Epithelial cell of proximal tubule (primary cell): ENCODE measurements at regions not wholly inside any gene's neighbourhood (a gene's known extent, or its start where the extent isn't known, plus 50 kb on each side); places are given as distances from the start of the nearest gene placed in this dataset.

Experiments used
- DNase-seq: peaks from one replicate; pipeline ENCODE4 v3.0.0-alpha.2; 2011; ENCODE audit warnings: low read depth
- H3K4me3 ChIP-seq: 2 replicates; pipeline ENCODE4 v1.5.1; 2011; ENCODE audit warnings: low read depth, mild to moderate bottlenecking, low read length
- TF ChIP-seq, protein P1 (sequence below): conservative IDR thresholded peaks from 2 replicates; pipeline ENCODE4 v1.5.1; 2012; ENCODE audit warnings: low read depth, mild to moderate bottlenecking, low read length

- H3K4me3 ChIP-seq: no peak overlapping the region
- no peak for DNase-seq
- TF ChIP-seq, protein P1, sequence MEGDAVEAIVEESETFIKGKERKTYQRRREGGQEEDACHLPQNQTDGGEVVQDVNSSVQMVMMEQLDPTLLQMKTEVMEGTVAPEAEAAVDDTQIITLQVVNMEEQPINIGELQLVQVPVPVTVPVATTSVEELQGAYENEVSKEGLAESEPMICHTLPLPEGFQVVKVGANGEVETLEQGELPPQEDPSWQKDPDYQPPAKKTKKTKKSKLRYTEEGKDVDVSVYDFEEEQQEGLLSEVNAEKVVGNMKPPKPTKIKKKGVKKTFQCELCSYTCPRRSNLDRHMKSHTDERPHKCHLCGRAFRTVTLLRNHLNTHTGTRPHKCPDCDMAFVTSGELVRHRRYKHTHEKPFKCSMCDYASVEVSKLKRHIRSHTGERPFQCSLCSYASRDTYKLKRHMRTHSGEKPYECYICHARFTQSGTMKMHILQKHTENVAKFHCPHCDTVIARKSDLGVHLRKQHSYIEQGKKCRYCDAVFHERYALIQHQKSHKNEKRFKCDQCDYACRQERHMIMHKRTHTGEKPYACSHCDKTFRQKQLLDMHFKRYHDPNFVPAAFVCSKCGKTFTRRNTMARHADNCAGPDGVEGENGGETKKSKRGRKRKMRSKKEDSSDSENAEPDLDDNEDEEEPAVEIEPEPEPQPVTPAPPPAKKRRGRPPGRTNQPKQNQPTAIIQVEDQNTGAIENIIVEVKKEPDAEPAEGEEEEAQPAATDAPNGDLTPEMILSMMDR: no peak
These were observed 169.1 kb downstream of the FAM43A start for GRCh38 chr3:194854659-194855390.

GRCh38 chr3:194856296-194856695 is 170.6 kb downstream of the FAM43A start:
- no peak for DNase-seq
- TF ChIP-seq, protein P1: no peak
- no peak overlapping the region for H3K4me3 ChIP-seq

DNA sequence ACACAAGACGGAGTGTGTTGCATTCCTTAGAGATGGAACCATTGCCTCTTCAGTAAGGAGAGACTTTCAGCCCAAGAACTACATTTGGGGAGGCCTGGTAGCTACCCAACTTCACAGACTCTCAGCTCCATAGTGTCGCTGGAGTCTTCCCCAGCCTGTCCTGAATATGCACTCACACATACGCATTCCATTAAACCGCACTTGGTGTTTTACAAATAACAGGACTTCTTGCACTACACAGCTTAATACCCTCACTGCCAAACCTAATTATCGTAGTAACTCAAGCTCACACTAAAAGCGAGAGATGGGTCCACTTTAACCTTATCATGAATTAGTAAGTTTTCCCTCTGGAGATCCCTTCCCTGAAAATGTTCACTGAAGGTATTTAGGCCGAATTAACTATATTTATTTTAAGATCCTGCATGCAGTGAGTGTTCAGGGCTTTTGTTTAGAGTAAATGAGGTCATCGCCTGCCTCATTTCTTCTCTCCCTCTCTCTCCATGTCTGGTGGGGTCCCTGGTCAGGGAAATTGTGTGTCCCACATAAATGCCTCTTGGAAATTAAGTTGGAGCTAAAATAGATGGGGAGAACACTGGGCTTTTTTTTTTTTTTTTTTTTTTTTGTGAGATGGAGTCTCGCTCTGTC is 171.9 kb downstream of the FAM43A start:
- no peak overlapping the region for H3K4me3 ChIP-seq
- TF ChIP-seq, protein P1: no peak
- DNase-seq: no peak

GRCh38 chr3:194858382-194858781 is 172.7 kb downstream of the FAM43A start:
- TF ChIP-seq, protein P1: no peak
- H3K4me3 ChIP-seq: no peak overlapping the region
- no peak for DNase-seq

- H3K4me3 ChIP-seq: no peak overlapping the region
- DNase-seq: no peak
- TF ChIP-seq, protein P1: no peak
These were observed 175.0 kb downstream of the FAM43A start for GRCh38 chr3:194860725-194861124.

DNA sequence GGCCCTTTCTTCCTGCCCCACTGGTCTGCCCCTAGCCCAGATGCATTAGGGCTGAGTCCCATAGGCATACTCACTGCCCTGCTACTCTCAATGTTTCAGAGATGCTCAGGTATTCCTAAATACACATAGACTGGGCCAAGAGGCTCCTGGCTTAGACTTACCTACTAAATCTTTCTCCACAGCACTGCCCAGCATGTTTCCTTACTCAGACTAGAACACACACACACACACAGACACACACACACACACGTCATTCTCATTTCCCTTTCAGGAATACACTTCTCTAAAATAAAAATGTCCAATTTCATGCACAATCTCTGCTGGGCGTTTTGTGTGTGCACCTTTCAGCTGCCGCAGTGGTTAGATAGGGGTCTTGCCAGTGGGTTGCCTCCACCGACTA is 175.7 kb downstream of the FAM43A start:
- DNase-seq: no peak
- H3K4me3 ChIP-seq: no peak overlapping the region
- TF ChIP-seq, protein P1: no peak

DNA sequence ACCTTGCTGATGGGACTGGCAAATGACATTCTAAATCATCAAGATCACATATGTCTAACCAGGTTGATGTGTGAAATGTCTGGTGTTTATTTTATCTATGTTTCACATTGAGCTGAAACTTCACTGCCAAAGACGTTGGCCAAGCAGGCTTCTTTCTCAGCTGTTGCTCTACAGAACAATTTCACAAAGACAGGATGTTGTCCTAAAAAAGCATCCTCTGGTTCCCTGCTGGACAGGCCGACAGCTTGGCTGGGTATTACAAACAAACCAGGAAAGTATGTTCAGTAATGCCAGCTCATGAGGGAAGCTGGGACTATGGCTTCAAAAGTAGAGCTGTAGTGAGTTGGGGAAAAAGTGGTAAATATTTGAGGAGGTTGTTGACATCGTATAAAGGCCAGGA is 179.4 kb downstream of the FAM43A start:
- no peak for DNase-seq
- no peak overlapping the region for H3K4me3 ChIP-seq
- TF ChIP-seq, protein P1: no peak
